ENCODE measurements at regions not wholly inside any gene's neighbourhood (a gene's known extent, or its start where the extent isn't known, plus 50 kb on each side); places are given as distances from the start of the nearest gene placed in this dataset.
"Not testable (repeated sequence)": the region's sequence is repeated elsewhere in the genome, so short reads cannot be mapped to it uniquely, and the experiment has no call there.

- not testable (repeated sequence) for H3K4me1 ChIP-seq (ENCODE audit: control insufficient read depth, insufficient read depth, low read length); H3K9me3 ChIP-seq (ENCODE audit: control insufficient read depth, low read length); H3K9ac ChIP-seq (ENCODE audit: low read length); H3K36me3 ChIP-seq (ENCODE audit: control insufficient read depth, insufficient read depth, low read length); H3K27me3 ChIP-seq (ENCODE audit: control insufficient read depth, insufficient read depth, low read length); H3K4me3 ChIP-seq (ENCODE audit: low read length)
Measured at GRCh38 chr16:29097965-29098364, 113.1 kb downstream of the LAT start.

DNA sequence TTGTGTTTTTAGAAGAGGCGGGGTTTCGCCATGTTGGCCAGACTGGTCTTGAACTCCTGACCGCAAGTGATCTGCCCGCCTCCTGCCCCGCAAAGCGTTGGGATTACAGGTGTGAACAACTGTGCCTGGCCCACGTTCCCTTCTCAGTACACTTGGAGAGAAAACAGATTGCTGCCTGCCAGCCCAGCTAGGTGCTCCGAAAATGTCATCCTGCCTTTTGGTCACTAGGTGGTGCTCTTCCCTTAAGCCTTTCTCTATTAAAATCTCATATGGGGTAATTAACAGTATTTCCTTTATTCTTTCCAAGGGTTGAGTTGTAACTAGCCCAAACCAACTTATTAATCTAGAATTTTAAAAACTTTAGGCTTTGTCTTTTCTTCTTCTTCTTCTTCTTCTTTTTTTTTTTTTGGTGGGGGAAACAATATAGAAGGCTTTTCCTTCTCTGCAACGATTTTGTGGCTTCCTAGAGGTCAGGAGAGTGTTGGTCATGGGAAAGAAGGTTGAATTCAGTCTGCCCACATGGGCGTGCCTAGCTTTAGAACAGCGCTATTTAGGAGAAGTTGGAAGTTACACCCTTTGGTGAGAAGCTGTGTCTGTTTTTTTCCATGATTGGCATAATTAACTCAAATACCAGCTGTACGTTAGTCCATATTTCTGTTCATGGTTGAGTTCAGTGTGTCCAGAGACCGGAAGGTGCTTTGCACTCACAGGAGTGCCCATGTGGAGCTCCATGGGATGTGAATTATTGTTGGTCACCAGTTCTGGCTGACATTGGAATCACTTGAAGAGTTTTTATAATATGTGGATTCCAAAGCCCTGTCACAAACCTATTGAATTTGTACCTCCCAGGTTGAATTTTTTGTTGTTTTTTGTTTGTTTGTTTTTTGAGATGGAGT lies 110.1 kb downstream of the LAT start:
- not testable (repeated sequence) for H3K27me3 ChIP-seq (ENCODE audit: control insufficient read depth, insufficient read depth, low read length); H3K36me3 ChIP-seq (ENCODE audit: control insufficient read depth, insufficient read depth, low read length); H3K4me3 ChIP-seq (ENCODE audit: low read length)

DNA sequence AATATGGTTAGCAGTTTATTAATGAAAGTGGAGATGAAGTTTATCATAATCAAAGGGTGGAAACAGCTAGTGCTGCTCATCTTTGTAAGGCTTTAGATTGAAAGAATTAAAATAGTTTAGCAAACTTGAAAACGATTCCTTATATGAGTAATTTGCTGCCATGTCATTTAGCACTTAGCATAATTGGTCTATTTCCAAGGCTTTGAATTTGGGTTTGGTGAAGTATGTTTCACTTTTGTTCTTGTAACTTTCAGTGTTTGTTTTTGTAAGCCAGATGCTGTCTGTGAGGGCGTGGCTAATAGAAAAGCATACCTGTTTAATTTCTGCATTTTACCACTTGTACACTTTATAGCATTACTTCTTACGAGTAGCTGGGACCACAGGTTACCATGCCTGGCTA lies 109.5 kb downstream of the LAT start:
- H3K4me1 ChIP-seq (ENCODE audit: control insufficient read depth, insufficient read depth, low read length); H3K4me3 ChIP-seq (ENCODE audit: low read length); H3K36me3 ChIP-seq (ENCODE audit: control insufficient read depth, insufficient read depth, low read length); H3K9ac ChIP-seq (ENCODE audit: low read length); H3K9me3 ChIP-seq (ENCODE audit: control insufficient read depth, low read length); H3K27me3 ChIP-seq (ENCODE audit: control insufficient read depth, insufficient read depth, low read length): not testable (repeated sequence)

More for the DNA sequence above, 110.1 kb downstream of the LAT start:
- H3K9ac ChIP-seq (ENCODE audit: low read length); H3K4me1 ChIP-seq (ENCODE audit: control insufficient read depth, insufficient read depth, low read length); H3K9me3 ChIP-seq (ENCODE audit: control insufficient read depth, low read length): not testable (repeated sequence)

GRCh38 chr16:29089679-29090078 lies 104.8 kb downstream of the LAT start:
- H3K27me3 ChIP-seq (ENCODE audit: control insufficient read depth, insufficient read depth, low read length) = not testable (repeated sequence)

DNA sequence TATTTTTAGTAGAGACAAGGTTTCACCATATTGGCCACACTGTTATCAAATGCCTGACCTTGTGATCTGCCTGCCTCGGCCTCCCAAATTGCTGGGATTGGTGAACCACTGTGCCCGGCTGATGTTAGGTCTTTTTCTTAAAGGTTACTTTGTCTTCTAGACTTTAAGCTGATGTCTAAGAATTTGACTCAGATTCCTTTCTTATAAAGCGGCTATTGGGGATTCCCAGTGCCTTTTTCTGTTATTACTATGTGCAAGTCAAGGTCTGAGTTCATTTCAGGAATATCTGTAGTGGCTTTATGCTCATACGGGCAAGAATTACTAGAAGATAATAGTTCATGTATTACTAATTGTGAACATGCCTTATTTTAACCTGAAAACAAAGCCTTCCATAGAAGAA lies 102.8 kb downstream of the LAT start:
- H3K27me3 ChIP-seq (ENCODE audit: control insufficient read depth, insufficient read depth, low read length); H3K4me3 ChIP-seq (ENCODE audit: low read length); H3K9me3 ChIP-seq (ENCODE audit: control insufficient read depth, low read length); H3K9ac ChIP-seq (ENCODE audit: low read length); H3K4me1 ChIP-seq (ENCODE audit: control insufficient read depth, insufficient read depth, low read length); H3K36me3 ChIP-seq (ENCODE audit: control insufficient read depth, insufficient read depth, low read length): not testable (repeated sequence)

More at GRCh38 chr16:29089679-29090078, 104.8 kb downstream of the LAT start:
- not testable (repeated sequence) for H3K4me3 ChIP-seq (ENCODE audit: low read length); H3K9me3 ChIP-seq (ENCODE audit: control insufficient read depth, low read length); H3K9ac ChIP-seq (ENCODE audit: low read length); H3K4me1 ChIP-seq (ENCODE audit: control insufficient read depth, insufficient read depth, low read length); H3K36me3 ChIP-seq (ENCODE audit: control insufficient read depth, insufficient read depth, low read length)

GRCh38 chr16:29081829-29082639 lies 97.2 kb downstream of the LAT start:
- not testable (repeated sequence) for H3K4me1 ChIP-seq (ENCODE audit: control insufficient read depth, insufficient read depth, low read length); H3K27me3 ChIP-seq (ENCODE audit: control insufficient read depth, insufficient read depth, low read length); H3K9ac ChIP-seq (ENCODE audit: low read length); H3K9me3 ChIP-seq (ENCODE audit: control insufficient read depth, low read length); H3K4me3 ChIP-seq (ENCODE audit: low read length); H3K36me3 ChIP-seq (ENCODE audit: control insufficient read depth, insufficient read depth, low read length)

DNA sequence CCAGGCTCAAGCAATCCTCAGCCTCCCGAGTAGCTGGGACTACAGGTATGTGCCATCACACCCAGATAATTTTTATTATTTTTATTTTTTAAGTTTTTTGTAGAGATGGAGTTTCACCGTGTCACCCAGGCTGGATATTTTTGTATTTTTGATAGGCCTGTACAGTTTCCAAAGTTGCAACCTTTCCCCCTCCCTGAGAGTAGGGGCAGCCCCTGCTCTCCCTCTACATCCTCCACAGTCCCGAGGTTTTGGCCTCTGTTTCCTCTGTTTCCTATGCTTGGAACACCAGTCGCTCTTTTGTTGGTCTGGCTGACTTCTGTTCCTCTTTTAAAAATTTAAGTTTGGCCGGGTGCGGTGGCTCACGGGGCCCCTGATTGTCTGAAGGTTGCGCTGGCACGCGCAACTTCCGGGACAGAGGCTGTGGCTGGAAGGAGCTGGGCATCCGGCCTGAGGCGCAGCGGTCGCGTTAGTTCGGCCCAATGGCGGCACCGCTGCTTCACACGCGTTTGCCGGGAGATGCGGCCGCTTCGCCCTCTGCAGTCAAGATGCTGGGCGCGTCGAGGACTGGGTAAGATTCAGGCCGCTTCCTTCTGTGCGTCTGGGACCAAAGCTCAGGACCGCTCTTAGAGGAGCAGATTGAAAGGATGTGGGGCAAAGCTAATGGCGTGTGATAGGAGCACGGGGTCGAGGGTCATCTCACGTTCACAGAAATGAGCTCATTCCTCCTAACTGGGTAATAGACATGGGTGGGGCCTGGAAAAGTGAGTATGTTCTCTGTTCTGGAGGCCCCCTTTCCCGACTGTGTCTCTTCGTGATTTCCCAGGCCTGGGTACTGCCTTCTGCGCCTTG lies 89.9 kb downstream of the LAT start:
- not testable (repeated sequence) for H3K4me1 ChIP-seq (ENCODE audit: control insufficient read depth, insufficient read depth, low read length); H3K4me3 ChIP-seq (ENCODE audit: low read length); H3K27me3 ChIP-seq (ENCODE audit: control insufficient read depth, insufficient read depth, low read length); H3K9ac ChIP-seq (ENCODE audit: low read length); H3K9me3 ChIP-seq (ENCODE audit: control insufficient read depth, low read length); H3K36me3 ChIP-seq (ENCODE audit: control insufficient read depth, insufficient read depth, low read length)

- H3K36me3 ChIP-seq (ENCODE audit: control insufficient read depth, insufficient read depth, low read length); H3K27me3 ChIP-seq (ENCODE audit: control insufficient read depth, insufficient read depth, low read length); H3K4me1 ChIP-seq (ENCODE audit: control insufficient read depth, insufficient read depth, low read length): not testable (repeated sequence)
Measured at GRCh38 chr16:29062235-29062634, 77.4 kb downstream of the LAT start.

DNA sequence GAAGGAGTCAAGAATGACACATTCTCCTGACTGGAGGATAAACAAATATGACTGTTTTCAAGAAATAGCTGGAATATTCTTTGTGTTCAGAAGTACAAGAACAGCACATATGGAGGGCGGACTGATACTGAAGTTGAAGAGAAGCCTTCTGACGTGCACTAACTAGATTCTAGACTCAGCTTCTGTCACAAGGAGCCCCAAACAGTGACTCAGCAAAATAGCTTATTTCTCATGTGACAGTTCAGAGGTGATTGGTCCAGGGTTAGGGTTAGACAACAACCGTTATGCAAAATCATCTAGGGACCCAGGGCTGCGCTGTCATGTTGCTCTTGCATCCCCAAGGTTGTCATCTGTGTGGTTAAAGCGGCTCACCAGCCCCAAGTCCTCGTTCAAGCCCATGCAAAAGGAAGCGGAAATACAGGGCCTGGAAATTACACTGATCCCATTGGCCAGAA lies 76.6 kb downstream of the LAT start:
- H3K9me3 ChIP-seq (ENCODE audit: control insufficient read depth, low read length); H3K36me3 ChIP-seq (ENCODE audit: control insufficient read depth, insufficient read depth, low read length); H3K4me1 ChIP-seq (ENCODE audit: control insufficient read depth, insufficient read depth, low read length); H3K27me3 ChIP-seq (ENCODE audit: control insufficient read depth, insufficient read depth, low read length); H3K4me3 ChIP-seq (ENCODE audit: low read length); H3K9ac ChIP-seq (ENCODE audit: low read length): not testable (repeated sequence)

More at GRCh38 chr16:29062235-29062634, 77.4 kb downstream of the LAT start:
- H3K9ac ChIP-seq (ENCODE audit: low read length); H3K9me3 ChIP-seq (ENCODE audit: control insufficient read depth, low read length); H3K4me3 ChIP-seq (ENCODE audit: low read length): not testable (repeated sequence)

DNA sequence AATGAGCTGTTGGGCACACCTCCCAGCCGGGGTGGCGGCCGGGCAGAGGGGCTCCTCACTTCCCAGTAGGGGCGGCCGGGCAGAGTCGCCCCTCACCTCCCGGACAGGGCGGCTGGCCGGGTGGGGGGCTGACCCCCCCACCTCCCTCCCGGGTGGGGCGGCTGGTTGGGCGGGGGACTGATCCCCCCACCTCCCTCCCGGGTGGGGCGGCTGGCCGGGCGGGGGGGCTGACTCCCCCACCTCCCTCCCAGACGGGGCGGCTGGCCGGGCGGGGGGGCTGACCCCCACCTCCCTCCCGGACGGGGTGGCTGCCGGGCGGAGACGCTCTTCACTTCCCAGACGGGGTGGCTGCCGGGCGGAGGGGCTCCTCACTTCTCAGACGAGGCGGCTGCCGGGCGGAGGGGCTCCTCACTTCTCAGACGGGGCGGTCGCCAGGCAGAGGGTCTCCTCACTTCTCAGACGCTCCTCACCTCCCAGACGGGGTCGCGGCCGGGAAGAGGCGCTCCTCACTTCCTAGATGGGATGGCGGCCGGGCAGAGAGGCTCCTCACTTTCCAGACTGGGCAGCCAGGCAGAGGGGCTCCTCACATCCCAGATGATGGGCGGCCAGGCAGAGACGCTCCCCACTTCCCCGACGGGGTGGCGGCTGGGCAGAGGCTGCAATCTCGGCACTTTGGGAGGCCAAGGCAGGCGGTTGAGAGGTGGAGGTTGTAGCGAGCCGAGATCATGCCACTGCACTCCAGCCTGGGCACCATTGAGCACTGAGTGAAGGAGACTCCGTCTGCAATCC lies 75.4 kb downstream of the LAT start:
- H3K4me3 ChIP-seq (ENCODE audit: low read length); H3K9me3 ChIP-seq (ENCODE audit: control insufficient read depth, low read length); H3K4me1 ChIP-seq (ENCODE audit: control insufficient read depth, insufficient read depth, low read length); H3K9ac ChIP-seq (ENCODE audit: low read length); H3K27me3 ChIP-seq (ENCODE audit: control insufficient read depth, insufficient read depth, low read length); H3K36me3 ChIP-seq (ENCODE audit: control insufficient read depth, insufficient read depth, low read length): not testable (repeated sequence)

DNA sequence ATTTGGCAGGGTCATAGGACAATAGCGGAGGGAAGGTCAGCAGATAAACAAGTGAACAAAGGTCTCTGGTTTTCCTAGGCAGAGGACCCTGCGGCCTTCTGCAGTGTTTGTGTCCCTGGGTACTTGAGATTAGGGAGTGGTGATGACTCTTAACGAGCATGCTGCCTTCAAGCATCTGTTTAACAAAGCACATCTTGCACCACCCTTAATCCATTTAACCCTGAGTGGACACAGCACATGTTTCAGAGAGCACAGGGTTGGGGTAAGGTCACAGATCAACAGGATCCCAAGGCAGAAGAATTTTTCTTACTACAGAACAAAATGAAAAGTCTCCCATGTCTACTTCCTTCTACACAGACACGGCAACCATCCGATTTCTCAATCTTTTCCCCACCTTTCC lies 74.7 kb downstream of the LAT start:
- H3K4me3 ChIP-seq (ENCODE audit: low read length); H3K27me3 ChIP-seq (ENCODE audit: control insufficient read depth, insufficient read depth, low read length); H3K4me1 ChIP-seq (ENCODE audit: control insufficient read depth, insufficient read depth, low read length); H3K9ac ChIP-seq (ENCODE audit: low read length); H3K9me3 ChIP-seq (ENCODE audit: control insufficient read depth, low read length); H3K36me3 ChIP-seq (ENCODE audit: control insufficient read depth, insufficient read depth, low read length): not testable (repeated sequence)

Measured in mucosa of stomach (tissue), 1 donor.